Natural killer cell (primary cell): ENCODE measurements at regions not wholly inside any gene's neighbourhood (a gene's known extent, or its start where the extent isn't known, plus 50 kb on each side); places are given as distances from the start of the nearest gene placed in this dataset.

Experiments used
- ATAC-seq, 3 donors: fragments of 150-1000 bp in 2 of 3; fragments of 200-7000 bp in 1 of 3; cut with Tn5 transposase; 1 replicate in 1 of 3; 2 replicates in 2 of 3; pipeline ENCODE4 v1.10.0; 2021; ENCODE audit warnings: mild to moderate bottlenecking in 2 of 3, moderate library complexity in 2 of 3
- DNase-seq, 2 donors: peaks; one replicate each; pipeline versions ENCODE4 v3.0.0 to v3.0.0-alpha.2; 2013 to 2021; ENCODE audit warnings: mixed read lengths in 1 of 2
- H3K27ac ChIP-seq: one replicate; pipeline ENCODE4 v1.5.1; 2013; ENCODE audit warnings: mild to moderate bottlenecking, low read length
- H3K27me3 ChIP-seq: one replicate; pipeline ENCODE4 v1.6.1; 2013; ENCODE audit warnings: low read length; ENCODE audit not compliant: control insufficient read depth, insufficient read depth
- H3K36me3 ChIP-seq: one replicate; pipeline ENCODE4 v1.6.1; 2013; ENCODE audit warnings: low read length; ENCODE audit not compliant: control insufficient read depth, insufficient read depth
- H3K4me1 ChIP-seq: one replicate; pipeline ENCODE4 v1.6.1; 2013; ENCODE audit warnings: low read length; ENCODE audit not compliant: control insufficient read depth, insufficient read depth
- H3K4me3 ChIP-seq: one replicate; pipeline ENCODE4 v1.5.1; 2013; ENCODE audit warnings: low read length
- H3K9me3 ChIP-seq: one replicate; pipeline ENCODE4 v1.6.1; 2013; ENCODE audit warnings: low read length; ENCODE audit not compliant: control insufficient read depth, insufficient read depth
- H3K27ac Mint-ChIP-seq, 2 donors: one replicate each; pipeline ENCODE4 v1.8.0; 2022; ENCODE audit warnings: mild to moderate bottlenecking in 2 of 2, mixed read lengths in 2 of 2, moderate library complexity in 1 of 2
- H3K27me3 Mint-ChIP-seq, 2 donors: one replicate each; pipeline ENCODE4 v1.8.0; 2022; ENCODE audit warnings: low read depth in 2 of 2, mixed read lengths in 2 of 2
- H3K36me3 Mint-ChIP-seq: one replicate; pipeline ENCODE4 v1.8.0; 2022; ENCODE audit warnings: mixed read lengths
- H3K4me1 Mint-ChIP-seq, 2 donors: one replicate each; pipeline ENCODE4 v1.8.0; 2022; ENCODE audit warnings: mixed read lengths in 2 of 2
- H3K4me3 Mint-ChIP-seq: one replicate; pipeline ENCODE4 v1.8.0; 2022; ENCODE audit warnings: mild to moderate bottlenecking, moderate library complexity, mixed read lengths
- H3K9me3 Mint-ChIP-seq, 2 donors: one replicate each; pipeline ENCODE4 v1.8.0; 2022; ENCODE audit warnings: mixed read lengths in 2 of 2
- CTCF ChIP-seq: fragments of 200-600 bp; IDR thresholded peaks from one replicate; pipeline ENCODE4 v1.8.0; 2022; ENCODE audit warnings: antibody characterized with exemption
- WGBS: methylation state at CpG from one replicate; pipeline ENCODE4 v1.1.7; 2013; ENCODE audit warnings: missing lambda C conversion rate; ENCODE audit not compliant: insufficient coverage; 5-methylcytosine and 5-hydroxymethylcytosine counted together
- intact Hi-C: fragments of 100-400 bp; cut with micrococcal nuclease; formaldehyde crosslinking; loops from one replicate; pipeline ENCODE4 v1.14.2; 2022

DNA sequence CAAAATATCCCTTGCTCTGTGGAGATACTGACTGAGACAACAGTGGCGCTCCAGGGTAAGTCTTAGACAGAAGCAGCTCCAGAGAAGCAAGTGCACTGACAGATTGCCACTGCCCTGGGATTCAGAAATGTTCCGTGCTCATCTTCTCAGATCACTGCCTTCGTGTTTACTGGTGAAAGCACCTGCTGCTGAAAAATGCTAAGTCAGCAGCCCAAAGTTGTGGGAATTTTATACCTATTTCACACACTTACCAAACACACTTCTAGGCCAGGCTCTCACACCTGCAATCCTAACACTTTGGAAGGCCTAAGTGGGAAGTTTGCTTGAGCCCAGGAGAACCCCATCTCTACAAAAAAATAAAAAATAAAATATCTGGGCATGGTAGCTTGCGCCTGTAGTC lies 63.2 kb upstream of the DLX6 start:
- no peak overlapping the region for H3K4me3 Mint-ChIP-seq
- no peak overlapping the region for H3K27ac ChIP-seq
- no peak overlapping the region for H3K27ac Mint-ChIP-seq
- no peak for ATAC-seq
- 82% methylated on average over 4 of the region's 4 CpGs for WGBS
- no peaks in the 10 kb centered on the region for H3K9me3 ChIP-seq
- intact Hi-C loops, result no loop called here
- no peaks in the 10 kb centered on the region for H3K4me1 ChIP-seq
- no peak overlapping the region for H3K4me3 ChIP-seq
- no peaks in the 10 kb centered on the region for H3K36me3 ChIP-seq
- no peak for TF ChIP-seq CTCF
- H3K36me3 Mint-ChIP-seq, result no peaks in the 10 kb centered on the region
- no peaks in the 10 kb centered on the region for H3K9me3 Mint-ChIP-seq
- no peaks in the 10 kb centered on the region for H3K27me3 ChIP-seq
- DNase-seq, result no peak
- H3K4me1 Mint-ChIP-seq, result no peaks in the 10 kb centered on the region
- peaks cover 4 to 19% of the 10 kb centered on the region in 2 donors for H3K27me3 Mint-ChIP-seq

- Histone ChIP-seq H3K27ac (no peak overlapping the region), H3K9me3 (no peaks in the 10 kb centered on the region), H3K36me3 (no peaks in the 10 kb centered on the region), H3K4me1 (no peaks in the 10 kb centered on the region), H3K27me3 (peaks cover 3% of the 10 kb centered on the region), H3K4me3 (no peak overlapping the region)
- Mint-ChIP-seq H3K36me3 (no peaks in the 10 kb centered on the region), H3K4me3 (no peak overlapping the region), H3K27me3 (peaks cover 7 to 26% of the 10 kb centered on the region in 2 donors), H3K4me1 (no peaks in the 10 kb centered on the region), H3K27ac (no peak overlapping the region), H3K9me3 (no peaks in the 10 kb centered on the region)
- no peak for TF ChIP-seq CTCF
- no peak for ATAC-seq
- intact Hi-C loops, result no loop called here
- no peak for DNase-seq
- 86% methylated on average over 5 of the region's 5 CpGs for WGBS
These were observed 55.6 kb upstream of the DLX6 start for GRCh38 chr7:96949766-96950165.

DNA sequence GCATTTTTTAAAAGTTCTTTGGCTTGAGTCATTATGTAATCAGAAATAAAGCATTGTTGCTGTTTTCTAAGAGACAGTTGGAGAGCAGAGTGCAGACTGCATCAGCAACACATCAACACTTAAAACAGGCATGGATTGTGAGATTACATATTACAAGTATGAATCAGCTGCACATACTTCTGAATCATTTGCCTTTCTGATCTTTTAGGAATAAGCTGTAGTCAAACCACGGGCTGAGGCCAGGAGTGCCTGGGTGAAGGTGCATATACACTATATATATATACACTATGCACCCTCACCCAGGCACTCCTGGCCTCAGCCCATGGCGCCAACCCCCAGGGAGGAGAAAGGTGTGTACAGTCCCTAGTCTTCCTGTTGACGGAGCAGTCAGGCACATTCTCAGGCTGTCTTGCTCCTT lies 52.4 kb upstream of the DLX6 start:
- Histone ChIP-seq H3K36me3 (no peaks in the 10 kb centered on the region), H3K27me3 (peaks cover 3% of the 10 kb centered on the region), H3K9me3 (no peaks in the 10 kb centered on the region), H3K4me3 (no peak overlapping the region), H3K4me1 (no peaks in the 10 kb centered on the region), H3K27ac (no peak overlapping the region)
- Mint-ChIP-seq H3K4me3 (no peak overlapping the region), H3K27ac (no peak overlapping the region), H3K9me3 (no peaks in the 10 kb centered on the region), H3K36me3 (no peaks in the 10 kb centered on the region), H3K4me1 (no peaks in the 10 kb centered on the region), H3K27me3 (peaks cover 7 to 26% of the 10 kb centered on the region in 2 donors)
- no peak for TF ChIP-seq CTCF
- intact Hi-C loops, result no loop called here
- 92% methylated on average over 2 of the region's 3 CpGs for WGBS
- ATAC-seq (no peak), DNase-seq (no peak)

DNA sequence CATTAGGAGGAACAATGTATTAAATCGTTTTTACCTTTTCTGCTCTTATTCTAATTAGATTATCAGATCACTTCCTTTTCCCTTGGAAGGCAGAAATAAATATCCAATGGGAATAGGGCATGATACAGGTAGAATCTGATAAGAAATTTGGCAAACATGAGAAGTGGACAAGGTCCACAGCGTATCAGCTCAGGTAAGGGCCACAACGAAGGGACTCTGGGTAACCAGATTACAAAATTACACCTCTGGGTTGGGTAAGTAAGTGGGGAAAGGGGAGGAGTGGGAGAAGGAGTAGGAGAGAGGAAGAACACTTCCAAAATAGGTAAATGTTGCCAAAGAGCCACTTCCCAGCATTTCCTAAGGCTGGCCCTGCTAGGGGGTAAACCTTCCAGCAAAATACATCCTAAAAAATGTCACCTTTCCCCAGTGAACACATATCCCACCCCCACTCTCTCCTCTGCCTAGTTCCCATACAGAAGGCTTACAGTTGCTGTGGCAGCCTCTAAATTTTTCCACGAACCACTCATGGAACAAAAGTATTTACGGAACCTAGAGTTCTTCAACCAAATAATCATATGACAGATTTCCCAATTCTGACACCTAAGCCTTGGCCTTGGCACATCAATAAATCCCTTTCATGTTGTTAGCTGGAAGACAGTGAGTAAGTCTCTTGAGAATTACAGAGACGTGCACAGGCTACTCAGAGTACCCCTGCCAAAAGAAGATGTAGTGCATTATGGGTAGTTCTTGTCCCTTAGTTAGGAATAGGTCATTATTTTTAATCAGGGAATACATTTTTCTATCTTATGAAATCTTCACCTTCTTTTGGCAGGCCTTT lies 51.5 kb upstream of the DLX6 start:
- ATAC-seq (no peak), DNase-seq (no peak)
- no peaks in the 10 kb centered on the region for H3K36me3 ChIP-seq
- no peak for TF ChIP-seq CTCF
- intact Hi-C loops, result no loop called here
- no peak overlapping the region for H3K4me3 ChIP-seq
- Mint-ChIP-seq H3K4me3 (no peak overlapping the region), H3K4me1 (no peaks in the 10 kb centered on the region), H3K9me3 (no peaks in the 10 kb centered on the region), H3K36me3 (no peaks in the 10 kb centered on the region), H3K27me3 (peaks cover 12 to 26% of the 10 kb centered on the region in 2 donors), H3K27ac (no peak overlapping the region)
- H3K27me3 ChIP-seq, result peaks cover 3% of the 10 kb centered on the region
- H3K4me1 ChIP-seq, result no peaks in the 10 kb centered on the region
- WGBS, result 85% methylated on average over 5 of the region's 6 CpGs
- no peak overlapping the region for H3K27ac ChIP-seq
- H3K9me3 ChIP-seq, result no peaks in the 10 kb centered on the region
